Astrocyte of the cerebellum (primary cell): ENCODE measurements at regions not wholly inside any gene's neighbourhood (a gene's known extent, or its start where the extent isn't known, plus 50 kb on each side); places are given as distances from the start of the nearest gene placed in this dataset.

Source experiments
- DNase-seq: peaks from one replicate; pipeline ENCODE4 v3.0.0-alpha.2; 2011; ENCODE audit warnings: low read depth
- H3K4me3 ChIP-seq: 2 replicates; pipeline ENCODE4 v1.5.1; 2011; ENCODE audit warnings: mild to moderate bottlenecking, low read depth, low read length, moderate library complexity
- in situ Hi-C: cut with HindIII; loops from 2 replicates; pipeline ENCODE4 v1.10.0; 2017; ENCODE audit warnings: low sequenced_read_pairs
- TF ChIP-seq, protein P1 (sequence below): IDR thresholded peaks from 2 replicates; pipeline ENCODE4 v1.5.1; 2012; ENCODE audit warnings: low read length, low read depth, moderate library complexity, mild to moderate bottlenecking; ENCODE audit errors: missing control alignments

DNA sequence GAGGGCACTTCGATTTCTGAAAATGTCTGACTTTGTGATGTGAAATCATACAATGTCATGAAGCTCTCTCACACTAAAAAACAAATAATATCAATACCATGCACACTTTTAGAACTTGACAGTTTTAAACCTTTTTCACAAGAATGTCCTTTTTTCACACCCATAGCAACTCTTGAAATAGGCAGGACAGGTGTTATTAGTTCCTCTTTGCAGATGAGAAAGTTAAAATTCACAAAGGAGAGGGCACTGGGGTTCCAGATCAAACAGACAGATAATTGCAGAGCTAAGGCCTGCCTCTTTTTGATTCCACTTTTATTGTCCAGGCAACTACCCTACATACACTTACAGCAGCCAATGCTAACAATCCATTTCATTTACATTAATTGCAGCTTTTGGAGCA is 142.8 kb downstream of the KLF12 start:
- TF ChIP-seq, protein P1, sequence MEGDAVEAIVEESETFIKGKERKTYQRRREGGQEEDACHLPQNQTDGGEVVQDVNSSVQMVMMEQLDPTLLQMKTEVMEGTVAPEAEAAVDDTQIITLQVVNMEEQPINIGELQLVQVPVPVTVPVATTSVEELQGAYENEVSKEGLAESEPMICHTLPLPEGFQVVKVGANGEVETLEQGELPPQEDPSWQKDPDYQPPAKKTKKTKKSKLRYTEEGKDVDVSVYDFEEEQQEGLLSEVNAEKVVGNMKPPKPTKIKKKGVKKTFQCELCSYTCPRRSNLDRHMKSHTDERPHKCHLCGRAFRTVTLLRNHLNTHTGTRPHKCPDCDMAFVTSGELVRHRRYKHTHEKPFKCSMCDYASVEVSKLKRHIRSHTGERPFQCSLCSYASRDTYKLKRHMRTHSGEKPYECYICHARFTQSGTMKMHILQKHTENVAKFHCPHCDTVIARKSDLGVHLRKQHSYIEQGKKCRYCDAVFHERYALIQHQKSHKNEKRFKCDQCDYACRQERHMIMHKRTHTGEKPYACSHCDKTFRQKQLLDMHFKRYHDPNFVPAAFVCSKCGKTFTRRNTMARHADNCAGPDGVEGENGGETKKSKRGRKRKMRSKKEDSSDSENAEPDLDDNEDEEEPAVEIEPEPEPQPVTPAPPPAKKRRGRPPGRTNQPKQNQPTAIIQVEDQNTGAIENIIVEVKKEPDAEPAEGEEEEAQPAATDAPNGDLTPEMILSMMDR = no peak
- in situ Hi-C loops = no loop called here
- DNase-seq = no peak

DNA sequence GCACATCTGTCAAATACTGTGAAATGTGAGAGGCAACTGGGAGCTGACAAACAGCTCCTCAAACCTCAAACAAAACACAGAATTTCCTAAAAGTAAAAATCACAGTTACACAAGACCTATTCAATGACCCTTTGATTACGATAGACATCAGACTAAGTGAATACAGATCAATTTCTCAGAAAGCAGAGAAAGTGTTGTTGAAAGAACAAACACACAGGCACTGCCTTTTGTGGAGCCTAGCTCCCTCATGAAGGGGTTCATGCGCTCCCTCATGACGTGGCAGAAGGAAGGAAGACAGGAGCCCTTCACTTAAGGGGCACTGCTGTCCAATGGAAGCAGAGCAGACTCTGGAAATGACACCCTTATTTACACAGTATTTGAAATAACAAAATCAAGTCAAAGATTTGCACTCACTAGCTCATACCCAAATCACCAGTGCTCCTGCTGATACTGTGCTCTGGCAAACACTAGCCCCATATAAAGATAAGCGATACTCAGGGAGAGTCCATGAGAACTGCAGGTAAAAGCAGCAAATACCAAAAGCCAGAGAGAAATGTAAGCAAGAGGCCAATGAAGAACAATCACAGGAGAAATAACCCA is 144.9 kb downstream of the KLF12 start:
- TF ChIP-seq, protein P1 = no peak
- DNase-seq = no peak
- H3K4me3 ChIP-seq = no peak overlapping the region
- in situ Hi-C loops = no loop called here

More for the DNA sequence above, 142.8 kb downstream of the KLF12 start:
- H3K4me3 ChIP-seq = no peak overlapping the region

DNA sequence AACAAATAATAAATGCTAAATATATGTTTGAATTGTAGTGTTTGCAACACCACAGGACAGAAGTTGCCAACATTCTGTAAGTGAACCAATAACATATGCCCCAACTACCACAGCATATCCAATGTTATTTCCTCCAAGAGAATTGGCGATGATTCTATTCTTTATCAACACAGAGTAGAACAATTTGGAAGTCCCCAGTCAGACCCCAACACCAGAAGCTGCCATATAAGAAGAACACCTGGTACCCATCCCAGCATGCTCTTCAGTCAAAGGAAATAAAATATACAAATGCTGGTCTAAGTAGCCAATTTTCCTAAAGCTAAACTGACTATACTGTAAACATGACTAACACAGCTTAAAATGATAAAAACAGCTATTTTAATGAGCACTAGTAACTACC is 145.7 kb downstream of the KLF12 start:
- no peak for DNase-seq
- TF ChIP-seq, protein P1 = no peak
- no peak overlapping the region for H3K4me3 ChIP-seq
- in situ Hi-C loops = no loop called here

DNA sequence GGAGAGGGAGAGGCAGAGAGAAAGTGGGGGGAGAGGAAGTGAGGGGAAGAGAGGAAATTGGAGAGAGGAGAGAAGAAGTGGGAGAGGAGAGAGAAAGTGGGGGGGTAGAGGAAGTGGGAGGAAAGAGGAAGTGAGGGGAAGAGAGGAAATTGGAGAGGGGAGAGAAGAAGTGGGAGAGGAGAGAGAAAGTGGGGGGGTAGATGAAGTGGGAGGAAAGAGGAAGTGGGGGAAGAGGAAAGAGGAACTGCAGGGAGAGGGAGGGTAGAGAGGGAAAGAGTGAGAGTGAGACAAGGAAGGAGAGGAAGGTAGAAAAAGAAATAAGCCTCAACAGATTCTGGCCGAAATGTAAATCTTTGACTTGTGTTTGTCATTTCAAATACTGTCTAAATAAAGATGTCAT is 146.6 kb downstream of the KLF12 start:
- H3K4me3 ChIP-seq = no peak overlapping the region
- in situ Hi-C loops = no loop called here
- TF ChIP-seq, protein P1 = no peak
- no peak for DNase-seq

DNA sequence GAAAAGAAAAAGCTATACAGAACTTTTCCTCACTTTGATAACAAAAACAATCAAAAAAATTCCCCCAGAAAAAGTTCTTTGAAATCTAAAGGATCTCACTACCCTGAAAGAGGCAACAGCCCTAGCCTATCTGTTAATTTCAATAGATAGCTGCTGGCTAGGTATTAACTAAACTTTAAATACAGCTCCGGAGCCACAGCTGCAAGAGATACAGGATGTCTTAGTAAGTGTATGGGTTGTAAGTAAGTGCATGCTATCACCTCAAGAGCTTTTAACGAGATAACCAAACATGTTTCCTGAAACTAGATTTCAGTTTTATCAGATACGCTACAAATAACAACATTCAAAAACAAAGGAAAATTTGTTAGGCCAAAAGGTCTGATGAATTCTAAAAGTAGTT is 148.4 kb downstream of the KLF12 start:
- no peak for DNase-seq
- in situ Hi-C loops = no loop called here
- H3K4me3 ChIP-seq = no peak overlapping the region
- TF ChIP-seq, protein P1 = no peak

DNA sequence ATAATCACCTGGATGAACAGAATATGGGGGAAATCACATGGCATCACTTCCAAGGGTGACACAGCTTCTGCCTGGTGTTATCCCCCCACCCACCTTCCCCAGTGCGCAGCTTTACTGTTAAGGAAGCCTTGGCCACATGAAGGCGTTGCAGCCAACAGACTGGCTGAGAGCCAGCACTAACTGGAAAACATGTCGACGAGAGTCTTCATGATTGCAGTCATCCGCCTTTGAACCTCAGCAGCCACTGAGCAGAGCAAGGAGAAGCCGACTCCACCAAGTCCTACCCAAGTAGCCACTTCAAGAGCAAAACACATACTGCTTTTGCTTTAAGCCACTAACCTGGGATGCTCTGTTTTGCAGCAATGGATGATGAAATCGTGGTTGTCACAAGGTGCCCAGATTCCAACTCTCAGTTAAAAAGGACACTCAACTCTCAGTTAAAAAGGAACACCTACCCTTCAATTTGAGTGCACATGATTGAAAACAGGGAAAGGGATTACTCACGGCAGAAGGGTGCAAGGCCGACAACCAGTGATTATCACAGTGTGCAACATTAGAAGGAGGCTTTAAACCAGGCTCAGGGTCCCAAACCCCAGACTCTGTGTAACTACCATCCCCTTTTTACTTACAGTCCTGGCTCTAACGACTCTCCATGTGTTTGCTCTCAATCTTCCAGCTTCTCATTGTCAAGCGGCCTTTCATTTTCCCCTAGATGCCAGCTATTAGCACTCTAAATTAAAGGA is 149.1 kb downstream of the KLF12 start:
- no peak for DNase-seq
- TF ChIP-seq, protein P1 = no peak
- in situ Hi-C loops = no loop called here

More for the DNA sequence above, 149.1 kb downstream of the KLF12 start:
- no peak overlapping the region for H3K4me3 ChIP-seq
